ENCODE measurements at regions not wholly inside any gene's neighbourhood (a gene's known extent, or its start where the extent isn't known, plus 50 kb on each side); places are given as distances from the start of the nearest gene placed in this dataset.

- no peak overlapping the region for H3K9ac ChIP-seq (ENCODE audit: low read depth, low read length)
- H3K9me3 ChIP-seq (ENCODE audit: insufficient read depth, low read depth, low read length) = no peaks in the 10 kb centered on the region
- H3K27me3 ChIP-seq (ENCODE audit: insufficient read depth, low read length) = no peaks in the 10 kb centered on the region
- H3K4me1 ChIP-seq (ENCODE audit: insufficient read depth, low read length) = peaks cover 12% of the 10 kb centered on the region; the same call in 1 of the 2 replicates
- H3K27ac ChIP-seq (ENCODE audit: low read depth, low read length) = no peak overlapping the region
- no peak overlapping the region for H3K4me3 ChIP-seq (ENCODE audit: low read length)
- no peaks in the 10 kb centered on the region for H3K36me3 ChIP-seq (ENCODE audit: insufficient read depth, low read length)
Measured at GRCh38 chr3:66723231-66723630, 222.4 kb upstream of the LRIG1 start.

GRCh38 chr3:66729687-66730393 is 229.0 kb upstream of the LRIG1 start:
- Histone ChIP-seq H3K27me3 (ENCODE audit: insufficient read depth, low read length) (no peaks in the 10 kb centered on the region), H3K9me3 (ENCODE audit: insufficient read depth, low read depth, low read length) (no peaks in the 10 kb centered on the region), H3K27ac (ENCODE audit: low read depth, low read length) (no peak overlapping the region), H3K4me1 (ENCODE audit: insufficient read depth, low read length) (no peaks in the 10 kb centered on the region), H3K4me3 (ENCODE audit: low read length) (no peak overlapping the region), H3K9ac (ENCODE audit: low read depth, low read length) (no peak overlapping the region), H3K36me3 (ENCODE audit: insufficient read depth, low read length) (no peaks in the 10 kb centered on the region)
- WGBS = 88% methylated on average over 2 of the region's 2 CpGs

GRCh38 chr3:66738625-66739365 is 238.0 kb upstream of the LRIG1 start:
- no peak overlapping the region for H3K27ac ChIP-seq (ENCODE audit: low read depth, low read length)

GRCh38 chr3:66740260-66740659 is 239.4 kb upstream of the LRIG1 start:
- H3K4me1 ChIP-seq (ENCODE audit: insufficient read depth, low read length) = peaks cover 4% of the 10 kb centered on the region; the same call in 1 of the 2 replicates
- no peaks in the 10 kb centered on the region for H3K36me3 ChIP-seq (ENCODE audit: insufficient read depth, low read length)
- 83% methylated on average over 4 of the region's 4 CpGs for WGBS
- H3K27me3 ChIP-seq (ENCODE audit: insufficient read depth, low read length) = no peaks in the 10 kb centered on the region
- H3K27ac ChIP-seq (ENCODE audit: low read depth, low read length) = no peak overlapping the region
- no peak overlapping the region for H3K4me3 ChIP-seq (ENCODE audit: low read length)
- H3K9me3 ChIP-seq (ENCODE audit: insufficient read depth, low read depth, low read length) = no peaks in the 10 kb centered on the region
- no peak overlapping the region for H3K9ac ChIP-seq (ENCODE audit: low read depth, low read length)

More at GRCh38 chr3:66738625-66739365, 238.0 kb upstream of the LRIG1 start:
- H3K4me3 ChIP-seq (ENCODE audit: low read length) = no peak overlapping the region
- peaks cover 4% of the 10 kb centered on the region; the same call in 1 of the 2 replicates for H3K4me1 ChIP-seq (ENCODE audit: insufficient read depth, low read length)
- H3K9ac ChIP-seq (ENCODE audit: low read depth, low read length) = no peak overlapping the region
- WGBS = 92% methylated on average over 7 of the region's 7 CpGs
- H3K36me3 ChIP-seq (ENCODE audit: insufficient read depth, low read length) = no peaks in the 10 kb centered on the region
- H3K27me3 ChIP-seq (ENCODE audit: insufficient read depth, low read length) = no peaks in the 10 kb centered on the region
- no peaks in the 10 kb centered on the region for H3K9me3 ChIP-seq (ENCODE audit: insufficient read depth, low read depth, low read length)

GRCh38 chr3:66744521-66744920 is 243.7 kb upstream of the LRIG1 start:
- H3K4me1 ChIP-seq (ENCODE audit: insufficient read depth, low read length) = no peaks in the 10 kb centered on the region
- no peak overlapping the region for H3K9ac ChIP-seq (ENCODE audit: low read depth, low read length)
- no peaks in the 10 kb centered on the region for H3K36me3 ChIP-seq (ENCODE audit: insufficient read depth, low read length)
- H3K27ac ChIP-seq (ENCODE audit: low read depth, low read length) = no peak overlapping the region
- no peak overlapping the region for H3K4me3 ChIP-seq (ENCODE audit: low read length)
- no peaks in the 10 kb centered on the region for H3K27me3 ChIP-seq (ENCODE audit: insufficient read depth, low read length)
- H3K9me3 ChIP-seq (ENCODE audit: insufficient read depth, low read depth, low read length) = no peaks in the 10 kb centered on the region
- WGBS = 100% methylated on average over 1 of the region's 1 CpG

- 93% methylated on average over 2 of the region's 2 CpGs for WGBS
- Histone ChIP-seq H3K4me3 (ENCODE audit: low read length) (no peak overlapping the region), H3K36me3 (ENCODE audit: insufficient read depth, low read length) (no peaks in the 10 kb centered on the region), H3K9me3 (ENCODE audit: insufficient read depth, low read depth, low read length) (no peaks in the 10 kb centered on the region), H3K9ac (ENCODE audit: low read depth, low read length) (no peak overlapping the region), H3K27ac (ENCODE audit: low read depth, low read length) (no peak overlapping the region), H3K27me3 (ENCODE audit: insufficient read depth, low read length) (no peaks in the 10 kb centered on the region), H3K4me1 (ENCODE audit: insufficient read depth, low read length) (no peaks in the 10 kb centered on the region)
Measured at GRCh38 chr3:66744986-66745385, 244.2 kb upstream of the LRIG1 start.

GRCh38 chr3:66747261-66747660 is 246.4 kb upstream of the LRIG1 start:
- H3K4me3 ChIP-seq (ENCODE audit: low read length) = no peak overlapping the region
- H3K9ac ChIP-seq (ENCODE audit: low read depth, low read length) = no peak overlapping the region
- no peaks in the 10 kb centered on the region for H3K36me3 ChIP-seq (ENCODE audit: insufficient read depth, low read length)
- no peak overlapping the region for H3K27ac ChIP-seq (ENCODE audit: low read depth, low read length)
- no peaks in the 10 kb centered on the region for H3K27me3 ChIP-seq (ENCODE audit: insufficient read depth, low read length)
- 89% methylated on average over 6 of the region's 6 CpGs for WGBS
- no peaks in the 10 kb centered on the region for H3K9me3 ChIP-seq (ENCODE audit: insufficient read depth, low read depth, low read length)
- no peaks in the 10 kb centered on the region for H3K4me1 ChIP-seq (ENCODE audit: insufficient read depth, low read length)

- no peak overlapping the region for H3K4me3 ChIP-seq (ENCODE audit: low read length)
- no peaks in the 10 kb centered on the region for H3K4me1 ChIP-seq (ENCODE audit: insufficient read depth, low read length)
- no peak overlapping the region for H3K9ac ChIP-seq (ENCODE audit: low read depth, low read length)
- H3K27me3 ChIP-seq (ENCODE audit: insufficient read depth, low read length) = no peaks in the 10 kb centered on the region
- 89% methylated on average over 4 of the region's 4 CpGs for WGBS
- no peaks in the 10 kb centered on the region for H3K36me3 ChIP-seq (ENCODE audit: insufficient read depth, low read length)
- H3K9me3 ChIP-seq (ENCODE audit: insufficient read depth, low read depth, low read length) = no peaks in the 10 kb centered on the region
- H3K27ac ChIP-seq (ENCODE audit: low read depth, low read length) = no peak overlapping the region
Measured at GRCh38 chr3:66747696-66748095, 246.9 kb upstream of the LRIG1 start.

- no peaks in the 10 kb centered on the region for H3K36me3 ChIP-seq (ENCODE audit: insufficient read depth, low read length)
- H3K9ac ChIP-seq (ENCODE audit: low read depth, low read length) = no peak overlapping the region
- no peaks in the 10 kb centered on the region for H3K27me3 ChIP-seq (ENCODE audit: insufficient read depth, low read length)
- H3K9me3 ChIP-seq (ENCODE audit: insufficient read depth, low read depth, low read length) = no peaks in the 10 kb centered on the region
- WGBS = 86% methylated on average over 2 of the region's 2 CpGs
- no peak overlapping the region for H3K4me3 ChIP-seq (ENCODE audit: low read length)
- no peaks in the 10 kb centered on the region for H3K4me1 ChIP-seq (ENCODE audit: insufficient read depth, low read length)
- no peak overlapping the region for H3K27ac ChIP-seq (ENCODE audit: low read depth, low read length)
Measured at GRCh38 chr3:66748175-66748876, 247.5 kb upstream of the LRIG1 start.

GRCh38 chr3:66751842-66752241 is 246.3 kb upstream of the KBTBD8 start:
- 92% methylated on average over 3 of the region's 3 CpGs for WGBS
- no peak overlapping the region for H3K9ac ChIP-seq (ENCODE audit: low read depth, low read length)
- H3K36me3 ChIP-seq (ENCODE audit: insufficient read depth, low read length) = no peaks in the 10 kb centered on the region
- no peaks in the 10 kb centered on the region for H3K9me3 ChIP-seq (ENCODE audit: insufficient read depth, low read depth, low read length)
- no peaks in the 10 kb centered on the region for H3K4me1 ChIP-seq (ENCODE audit: insufficient read depth, low read length)
- no peak overlapping the region for H3K27ac ChIP-seq (ENCODE audit: low read depth, low read length)
- H3K4me3 ChIP-seq (ENCODE audit: low read length) = no peak overlapping the region
- H3K27me3 ChIP-seq (ENCODE audit: insufficient read depth, low read length) = no peaks in the 10 kb centered on the region

GRCh38 chr3:66753670-66754069 is 244.4 kb upstream of the KBTBD8 start:
- no peaks in the 10 kb centered on the region for H3K9me3 ChIP-seq (ENCODE audit: insufficient read depth, low read depth, low read length)
- no peaks in the 10 kb centered on the region for H3K27me3 ChIP-seq (ENCODE audit: insufficient read depth, low read length)
- no peak overlapping the region for H3K4me3 ChIP-seq (ENCODE audit: low read length)
- H3K9ac ChIP-seq (ENCODE audit: low read depth, low read length) = no peak overlapping the region
- H3K27ac ChIP-seq (ENCODE audit: low read depth, low read length) = no peak overlapping the region
- no peaks in the 10 kb centered on the region for H3K4me1 ChIP-seq (ENCODE audit: insufficient read depth, low read length)
- H3K36me3 ChIP-seq (ENCODE audit: insufficient read depth, low read length) = no peaks in the 10 kb centered on the region

All from HUES64 (cell line).